Mesothelial cell of epicardium (in vitro differentiated cells): ENCODE measurements at regions not wholly inside any gene's neighbourhood (a gene's known extent, or its start where the extent isn't known, plus 50 kb on each side); places are given as distances from the start of the nearest gene placed in this dataset.

Experiments used
- DNase-seq, 2 experiments: peaks; one replicate each; pipeline ENCODE4 v3.0.0; 2021; ENCODE audit warnings: low spot score in 2 of 2; ENCODE audit not compliant: unreplicated experiment in 2 of 2
- H3K27ac Mint-ChIP-seq: 2 replicates; pipeline ENCODE4 v1.8.0; 2021; ENCODE audit warnings: mixed read lengths
- H3K27me3 Mint-ChIP-seq: 2 replicates; pipeline ENCODE4 v1.8.0; 2021; ENCODE audit warnings: low read depth, mixed read lengths
- H3K36me3 Mint-ChIP-seq: 2 replicates; pipeline ENCODE4 v1.8.0; 2021; ENCODE audit warnings: mixed read lengths
- H3K4me1 Mint-ChIP-seq: 2 replicates; pipeline ENCODE4 v1.8.0; 2021; ENCODE audit warnings: mixed read lengths
- H3K4me3 Mint-ChIP-seq: 2 replicates; pipeline ENCODE4 v1.8.0; 2021; ENCODE audit warnings: mild to moderate bottlenecking, moderate library complexity, mixed read lengths
- H3K9me3 Mint-ChIP-seq: 2 replicates; pipeline ENCODE4 v1.8.0; 2021; ENCODE audit warnings: mixed read lengths
- TF ChIP-seq, protein P1 (sequence below): fragments of 200-600 bp; sonication (generic); IDR thresholded peaks from one replicate; pipeline ENCODE4 v1.5.0; 2021; ENCODE audit warnings: antibody characterized with exemption; ENCODE audit not compliant: unreplicated experiment

DNA sequence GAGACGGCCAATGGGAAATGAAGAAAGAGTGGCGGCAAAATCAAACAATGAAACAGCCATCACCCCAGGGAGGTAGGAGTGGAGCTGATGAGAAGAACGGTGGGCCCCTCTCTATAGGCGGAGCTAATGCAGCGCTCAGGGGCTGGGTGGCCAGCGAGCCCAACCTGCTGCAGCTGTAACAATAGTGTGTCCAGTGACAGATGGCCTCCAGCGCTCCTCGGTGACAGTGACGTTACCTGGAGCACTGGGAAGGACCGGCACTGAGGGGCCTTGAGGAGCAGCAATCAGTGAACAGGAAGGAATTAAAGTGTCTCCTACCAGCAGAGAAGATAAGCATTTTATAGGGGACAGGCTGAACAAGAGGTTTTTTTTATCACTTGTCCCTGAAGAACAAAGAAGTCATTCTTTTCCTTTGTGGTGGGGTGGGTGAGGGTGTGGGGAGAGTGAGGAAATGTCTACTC is 81.6 kb downstream of the FOXA2 start:
- Mint-ChIP-seq H3K9me3 (no peaks in the 10 kb centered on the region), H3K36me3 (no peaks in the 10 kb centered on the region), H3K27ac (no peak overlapping the region), H3K4me1 (no peaks in the 10 kb centered on the region), H3K4me3 (no peak overlapping the region), H3K27me3 (peaks cover 33% of the 10 kb centered on the region)
- no peak for DNase-seq
- TF ChIP-seq, protein P1, sequence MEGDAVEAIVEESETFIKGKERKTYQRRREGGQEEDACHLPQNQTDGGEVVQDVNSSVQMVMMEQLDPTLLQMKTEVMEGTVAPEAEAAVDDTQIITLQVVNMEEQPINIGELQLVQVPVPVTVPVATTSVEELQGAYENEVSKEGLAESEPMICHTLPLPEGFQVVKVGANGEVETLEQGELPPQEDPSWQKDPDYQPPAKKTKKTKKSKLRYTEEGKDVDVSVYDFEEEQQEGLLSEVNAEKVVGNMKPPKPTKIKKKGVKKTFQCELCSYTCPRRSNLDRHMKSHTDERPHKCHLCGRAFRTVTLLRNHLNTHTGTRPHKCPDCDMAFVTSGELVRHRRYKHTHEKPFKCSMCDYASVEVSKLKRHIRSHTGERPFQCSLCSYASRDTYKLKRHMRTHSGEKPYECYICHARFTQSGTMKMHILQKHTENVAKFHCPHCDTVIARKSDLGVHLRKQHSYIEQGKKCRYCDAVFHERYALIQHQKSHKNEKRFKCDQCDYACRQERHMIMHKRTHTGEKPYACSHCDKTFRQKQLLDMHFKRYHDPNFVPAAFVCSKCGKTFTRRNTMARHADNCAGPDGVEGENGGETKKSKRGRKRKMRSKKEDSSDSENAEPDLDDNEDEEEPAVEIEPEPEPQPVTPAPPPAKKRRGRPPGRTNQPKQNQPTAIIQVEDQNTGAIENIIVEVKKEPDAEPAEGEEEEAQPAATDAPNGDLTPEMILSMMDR: no peak

DNA sequence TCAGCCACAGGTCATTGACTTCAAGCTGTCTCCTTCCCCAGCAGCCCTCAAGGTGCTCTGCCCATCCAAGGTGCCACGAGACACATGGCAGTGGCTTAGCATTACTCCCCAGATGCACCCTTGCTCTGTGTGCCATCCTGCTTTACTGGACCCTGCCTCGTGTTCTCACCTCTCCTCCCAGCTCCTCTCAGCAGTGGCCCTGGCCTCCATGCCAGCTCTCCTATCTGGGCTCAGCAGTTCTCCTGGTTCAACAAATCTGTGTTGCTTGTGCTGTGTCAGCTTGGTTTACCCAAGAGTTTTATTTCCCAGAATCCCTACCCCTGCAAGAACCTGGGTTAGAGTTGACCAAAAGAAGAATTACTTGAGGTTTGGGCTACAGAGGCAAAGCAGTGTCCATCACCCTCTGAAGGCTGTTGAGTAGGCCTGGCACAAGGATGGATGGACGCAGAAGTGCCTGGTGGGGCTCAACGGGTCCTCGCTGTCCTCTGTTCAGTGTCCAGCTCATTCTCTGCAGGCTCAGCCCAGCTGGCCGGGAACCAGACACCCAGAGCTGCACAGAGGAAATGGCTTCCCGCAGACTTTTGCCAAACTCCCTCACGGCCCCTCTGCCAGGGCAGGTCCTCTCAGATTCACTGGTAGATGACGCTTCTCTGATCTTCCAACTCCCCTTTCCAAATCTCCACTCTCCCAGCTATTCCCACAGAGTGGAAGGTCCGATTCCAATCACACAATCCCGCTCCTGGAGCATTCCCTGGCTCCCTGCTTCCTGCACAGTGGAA is 82.6 kb downstream of the FOXA2 start:
- Mint-ChIP-seq H3K27ac (no peak overlapping the region), H3K36me3 (no peaks in the 10 kb centered on the region), H3K9me3 (no peaks in the 10 kb centered on the region), H3K4me3 (no peak overlapping the region), H3K4me1 (no peaks in the 10 kb centered on the region), H3K27me3 (peaks cover 39% of the 10 kb centered on the region)
- no peak for DNase-seq
- TF ChIP-seq, protein P1: no peak

DNA sequence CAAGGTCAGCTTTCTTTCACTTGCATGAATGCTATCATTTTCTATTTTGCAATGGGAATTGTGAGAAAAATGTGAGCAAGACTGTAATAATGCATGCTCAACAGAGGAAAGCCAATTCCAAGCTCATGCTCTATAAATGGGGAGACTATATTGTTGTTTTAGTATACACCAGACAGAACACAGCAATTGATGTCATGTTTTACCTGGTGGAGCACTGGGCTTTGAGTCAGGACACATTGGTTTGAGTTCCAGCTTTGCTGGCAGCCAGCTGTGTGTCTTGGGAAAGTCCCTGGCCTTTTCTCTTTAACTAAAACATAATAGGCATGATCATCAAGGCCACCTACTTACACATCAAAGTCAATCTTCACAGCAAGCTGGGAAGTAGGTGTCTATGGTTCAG is 83.3 kb downstream of the FOXA2 start:
- H3K27ac Mint-ChIP-seq: no peak overlapping the region
- DNase-seq: no peak
- H3K36me3 Mint-ChIP-seq: no peaks in the 10 kb centered on the region
- TF ChIP-seq, protein P1: no peak
- H3K9me3 Mint-ChIP-seq: no peaks in the 10 kb centered on the region
- no peaks in the 10 kb centered on the region for H3K4me1 Mint-ChIP-seq
- no peak overlapping the region for H3K4me3 Mint-ChIP-seq
- H3K27me3 Mint-ChIP-seq: peaks cover 44% of the 10 kb centered on the region

DNA sequence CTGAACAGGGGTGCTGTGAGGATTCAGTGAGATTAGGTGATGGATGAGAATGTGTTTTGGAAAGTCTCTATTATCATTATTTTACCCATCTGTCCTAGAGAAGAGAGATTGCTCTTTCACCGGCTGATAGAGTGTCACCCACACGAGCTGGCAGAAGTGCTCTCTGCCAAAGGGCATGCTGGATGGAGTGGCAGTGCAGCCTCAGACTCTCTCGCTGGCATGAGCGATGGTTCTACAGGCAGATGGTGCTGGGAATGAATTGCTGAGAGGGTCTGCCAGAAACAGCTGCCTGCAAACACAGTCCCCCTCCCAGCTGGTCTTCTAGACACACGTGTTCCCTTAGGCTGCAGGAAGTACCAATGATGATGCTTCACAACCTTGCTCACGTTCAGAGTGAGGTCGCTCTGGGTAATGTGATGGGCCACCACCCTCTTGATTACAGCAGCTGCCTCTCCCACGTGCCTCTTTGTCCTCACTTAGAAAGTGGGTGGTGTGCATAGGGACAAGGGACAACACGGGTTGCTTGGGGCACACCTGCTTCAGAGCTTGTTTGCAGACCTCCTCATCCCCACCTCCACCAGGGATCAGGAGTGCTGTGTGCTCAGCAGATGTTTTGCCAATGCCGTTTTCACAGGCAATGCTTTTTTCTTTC is 84.7 kb downstream of the FOXA2 start:
- no peaks in the 10 kb centered on the region for H3K4me1 Mint-ChIP-seq
- no peaks in the 10 kb centered on the region for H3K36me3 Mint-ChIP-seq
- H3K27me3 Mint-ChIP-seq: peaks cover 48% of the 10 kb centered on the region
- H3K27ac Mint-ChIP-seq: no peak overlapping the region
- no peak for DNase-seq
- TF ChIP-seq, protein P1: no peak
- no peaks in the 10 kb centered on the region for H3K9me3 Mint-ChIP-seq
- no peak overlapping the region for H3K4me3 Mint-ChIP-seq

DNA sequence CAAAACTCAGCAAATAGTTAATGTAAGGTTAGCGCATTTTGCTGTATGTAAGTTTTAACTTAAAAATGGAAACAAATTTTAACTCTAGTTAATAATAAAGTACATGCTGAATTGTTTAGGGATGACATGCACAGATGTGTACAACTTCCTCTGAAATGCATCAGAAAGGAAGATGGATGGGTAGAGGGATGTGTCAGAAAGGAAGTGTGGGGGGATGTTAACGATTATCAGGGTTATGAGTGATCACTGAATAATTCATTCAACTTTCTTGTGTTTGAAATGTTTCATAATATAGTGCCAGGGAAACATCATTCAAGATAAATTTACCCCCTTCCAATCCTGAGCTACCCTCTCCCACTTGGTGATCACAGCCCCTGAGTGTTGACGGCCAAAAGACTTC is 87.6 kb downstream of the FOXA2 start:
- Mint-ChIP-seq H3K4me3 (no peak overlapping the region), H3K27ac (no peak overlapping the region), H3K36me3 (no peaks in the 10 kb centered on the region), H3K27me3 (peaks cover 61% of the 10 kb centered on the region), H3K4me1 (no peaks in the 10 kb centered on the region), H3K9me3 (no peaks in the 10 kb centered on the region)
- TF ChIP-seq, protein P1: no peak
- DNase-seq: no peak
